HG03442 (cell line): ENCODE measurements at regions not wholly inside any gene's neighbourhood (a gene's known extent, or its start where the extent isn't known, plus 50 kb on each side); places are given as distances from the start of the nearest gene placed in this dataset.

Experiments
- ATAC-seq: cut with Tn5 transposase; IDR thresholded peaks from one replicate; pipeline ENCODE4 v1.9.1; 2021; ENCODE audit warnings: mild to moderate bottlenecking, moderate library complexity; ENCODE audit not compliant: unreplicated experiment

- ATAC-seq: no peak
Observed at GRCh38 chr3:156620901-156621300, 53.5 kb upstream of the TIPARP start.

DNA sequence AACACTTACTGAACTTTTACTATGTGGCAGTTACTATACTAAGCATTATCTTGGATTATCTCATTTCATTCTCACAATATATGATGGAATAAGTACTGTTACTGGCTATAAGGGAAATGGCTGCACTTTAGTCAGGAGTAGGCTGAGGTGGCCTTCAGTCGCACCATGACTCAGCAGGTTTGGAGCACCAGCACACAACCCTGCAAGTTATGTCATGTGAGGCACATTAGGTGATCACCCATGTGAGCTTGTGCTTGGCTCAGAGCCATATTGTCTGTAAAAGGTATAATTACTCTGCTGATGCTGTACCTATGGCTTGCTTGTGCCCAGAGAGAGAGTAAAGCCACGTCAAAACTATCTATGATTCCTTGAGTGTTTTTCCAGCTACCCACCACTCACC is 54.1 kb upstream of the TIPARP start:
- peak; percentile 58 for ATAC-seq

GRCh38 chr3:156619376-156619775 is 55.0 kb upstream of the TIPARP start:
- ATAC-seq: no peak

DNA sequence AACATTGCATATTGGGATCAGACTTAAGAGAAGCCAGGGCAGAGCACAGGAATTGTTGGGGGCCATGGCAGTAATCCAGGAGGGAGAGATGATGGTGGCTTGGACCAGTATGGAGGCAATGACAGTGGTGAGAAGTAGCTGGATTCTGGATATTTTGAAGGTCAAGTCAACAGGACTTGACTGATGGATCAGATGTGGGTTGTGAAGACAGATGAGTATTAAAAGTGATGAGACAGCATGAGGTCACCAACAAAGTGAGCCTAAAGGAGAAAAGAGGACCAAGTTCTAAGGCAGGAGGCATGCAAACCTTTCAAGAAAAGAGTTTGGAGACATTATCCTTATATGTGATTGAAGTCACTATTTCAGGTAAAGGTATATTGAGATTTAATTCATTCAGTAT is 56.6 kb upstream of the TIPARP start:
- no peak for ATAC-seq

GRCh38 chr3:156617145-156617544 is 57.2 kb upstream of the TIPARP start:
- no peak for ATAC-seq

DNA sequence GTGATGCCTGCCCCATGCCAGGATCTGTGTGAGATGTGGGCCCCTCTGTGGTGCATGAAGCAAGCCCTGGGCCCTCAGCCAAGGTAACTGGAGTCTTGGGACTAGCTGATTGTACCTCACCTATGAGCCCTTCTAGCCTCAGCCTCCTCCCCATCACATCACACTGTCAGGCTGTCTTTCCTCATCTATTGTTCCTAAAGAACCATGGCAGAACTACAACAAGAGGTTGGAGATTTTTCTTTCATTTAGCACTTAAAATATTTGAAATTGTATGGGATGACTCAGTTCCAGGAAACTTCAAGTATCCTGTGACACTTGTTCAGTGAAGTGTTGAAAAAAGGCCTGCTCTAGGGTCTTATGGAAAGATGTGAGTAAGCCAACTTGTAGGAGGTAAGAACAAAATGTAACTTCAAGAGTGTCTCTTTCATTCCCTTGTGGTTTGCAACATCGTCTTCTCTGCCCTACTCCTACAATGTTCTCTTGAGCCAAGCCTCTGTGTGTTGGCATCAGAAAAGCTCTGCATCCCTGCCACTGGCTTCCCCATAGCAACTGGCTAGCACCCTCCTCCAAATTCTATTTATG is 58.7 kb upstream of the TIPARP start:
- no peak for ATAC-seq

DNA sequence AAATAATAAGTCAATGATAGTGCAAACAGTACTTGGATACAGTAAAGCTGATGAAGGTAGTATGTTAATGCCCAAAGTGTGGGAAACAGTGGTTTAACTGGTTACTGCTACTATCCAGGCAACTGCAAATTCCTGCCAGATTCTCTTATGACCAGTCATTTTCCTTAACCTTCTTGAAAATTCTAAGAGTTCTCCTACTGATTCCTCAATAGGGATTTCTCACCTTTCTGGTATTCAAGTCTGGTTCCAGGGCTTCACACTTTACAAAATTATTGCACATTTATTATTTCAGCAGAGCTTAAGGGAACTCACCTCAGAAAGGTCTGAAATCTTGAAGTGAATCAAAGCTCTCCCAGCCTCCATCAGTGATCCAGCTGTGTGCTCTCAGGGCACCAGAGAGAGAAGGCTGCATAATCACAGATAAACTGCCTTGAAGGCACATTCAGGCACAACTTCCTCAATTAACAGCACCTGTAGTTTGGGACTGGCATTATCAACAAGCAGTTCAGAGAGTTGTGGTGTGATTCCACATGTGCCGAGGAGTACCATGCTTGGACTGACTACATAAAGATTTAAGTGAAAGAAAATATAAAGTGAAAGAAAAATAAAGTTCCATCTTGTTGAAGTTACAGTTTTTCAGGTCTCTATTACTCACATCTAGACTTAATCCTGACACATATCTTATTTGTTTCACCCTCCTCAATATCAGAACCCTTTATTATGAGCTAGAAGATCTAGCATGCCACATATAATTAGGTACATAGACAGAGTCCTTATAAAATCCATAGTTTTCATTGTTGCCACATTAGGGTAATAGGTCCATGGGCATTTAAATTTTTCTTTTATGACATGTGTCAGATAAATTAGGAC is 59.5 kb upstream of the TIPARP start:
- peak; percentile 40 for ATAC-seq

DNA sequence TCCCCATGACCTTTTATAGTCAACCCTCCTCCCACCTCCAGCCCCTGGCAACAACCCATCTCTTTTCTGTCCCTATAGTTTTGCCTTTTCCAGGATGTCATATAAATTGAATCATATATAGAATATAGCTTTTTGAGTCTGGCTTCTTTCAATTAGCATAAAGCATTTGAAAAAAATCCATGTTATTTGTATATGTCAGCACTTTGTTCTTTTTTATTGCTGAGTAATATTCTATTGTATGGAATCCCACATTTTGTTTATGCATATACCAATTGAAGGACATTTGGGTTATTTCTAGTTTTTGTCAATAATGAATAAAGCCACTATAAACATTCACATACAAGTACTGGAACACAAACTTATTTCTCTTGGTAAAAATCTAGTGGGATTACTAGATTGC is 58.0 kb upstream of the SSR3 start:
- ATAC-seq: no peak

- ATAC-seq: no peak
Observed at GRCh38 chr3:156611870-156612494, 57.1 kb upstream of the SSR3 start.

DNA sequence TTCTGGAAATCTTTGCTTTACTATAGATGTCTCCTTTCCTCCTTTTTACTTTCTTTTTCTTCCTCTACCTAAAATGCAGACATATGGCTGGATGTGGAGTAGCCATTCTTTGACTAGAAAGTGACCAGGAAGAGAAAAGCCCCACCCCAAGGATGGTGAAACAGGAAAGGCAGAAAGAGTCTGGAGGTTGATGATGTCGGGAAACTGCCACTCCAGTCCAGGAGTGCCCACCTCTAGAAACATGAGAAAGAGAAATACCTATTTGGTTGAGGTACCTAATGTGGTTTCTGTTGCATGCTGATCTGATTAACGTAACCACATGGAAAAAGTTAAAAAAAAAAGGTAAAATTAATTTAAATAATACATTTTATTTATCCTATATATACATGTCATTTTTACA is 55.2 kb upstream of the SSR3 start:
- ATAC-seq: no peak

DNA sequence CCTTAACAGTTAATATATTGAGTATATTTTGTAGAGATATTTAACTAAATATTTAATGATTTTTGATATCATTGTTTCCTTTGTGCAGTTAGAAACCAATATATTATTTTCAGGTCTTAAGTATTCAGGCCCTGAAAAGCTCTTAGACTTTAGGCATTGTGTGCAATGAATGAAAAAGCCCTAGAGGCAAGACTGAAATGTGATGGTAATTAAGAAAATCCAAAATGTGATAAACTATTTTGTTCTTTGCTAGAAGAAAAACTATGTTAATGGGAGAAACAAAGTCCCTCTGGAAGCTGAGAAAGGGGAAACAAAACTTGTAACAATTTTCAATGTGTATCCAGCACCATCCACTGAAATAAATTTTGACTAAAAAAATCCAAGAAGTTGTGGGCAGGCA is 54.6 kb upstream of the SSR3 start:
- no peak for ATAC-seq

DNA sequence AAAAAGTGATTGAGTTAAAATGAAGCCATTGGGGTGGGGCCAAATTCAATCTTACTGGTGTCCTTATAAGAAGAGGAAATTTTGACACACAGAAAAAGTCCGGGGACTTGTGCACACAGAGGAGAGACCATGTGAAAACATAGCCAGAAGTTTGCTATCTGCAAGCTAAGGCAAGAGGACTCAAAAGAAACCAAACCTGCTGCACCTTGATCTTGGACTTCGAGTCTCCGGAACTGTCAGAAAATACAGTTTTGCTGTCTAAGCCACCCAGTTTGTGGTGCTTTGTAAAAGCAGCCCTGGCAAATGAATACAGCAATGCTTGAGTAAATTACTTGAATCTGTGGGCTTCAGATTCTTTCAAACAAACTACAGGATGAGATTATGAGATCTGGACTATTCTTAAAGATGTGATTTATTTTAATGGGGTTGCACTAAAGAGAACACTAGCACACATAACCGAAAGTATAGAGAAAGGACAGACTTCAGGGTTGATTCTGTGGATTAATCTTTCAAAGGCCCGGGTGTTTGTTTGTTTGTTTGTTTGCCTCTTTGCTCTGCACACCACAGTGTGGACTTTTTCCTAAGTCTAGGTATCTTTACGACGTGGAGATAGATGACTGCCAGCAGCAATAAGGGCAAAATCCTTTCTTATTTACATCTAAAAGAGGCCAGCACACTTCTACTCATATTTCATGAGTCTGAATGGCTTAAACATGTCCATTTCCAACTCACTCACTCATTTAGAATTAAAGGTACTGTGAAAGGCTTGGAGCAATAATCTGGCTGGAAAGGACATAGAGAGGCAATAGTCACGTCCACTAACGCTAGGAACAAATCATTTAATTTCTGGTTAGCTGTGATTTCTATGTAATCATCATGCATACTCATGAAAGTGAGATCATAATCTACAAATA is 53.9 kb upstream of the SSR3 start:
- ATAC-seq: no peak

- ATAC-seq: peak; percentile 53
Observed at GRCh38 chr3:156606729-156607128, 51.8 kb upstream of the SSR3 start.

- no peak for ATAC-seq
Observed at GRCh38 chr3:156605686-156606605, 51.0 kb upstream of the SSR3 start.

DNA sequence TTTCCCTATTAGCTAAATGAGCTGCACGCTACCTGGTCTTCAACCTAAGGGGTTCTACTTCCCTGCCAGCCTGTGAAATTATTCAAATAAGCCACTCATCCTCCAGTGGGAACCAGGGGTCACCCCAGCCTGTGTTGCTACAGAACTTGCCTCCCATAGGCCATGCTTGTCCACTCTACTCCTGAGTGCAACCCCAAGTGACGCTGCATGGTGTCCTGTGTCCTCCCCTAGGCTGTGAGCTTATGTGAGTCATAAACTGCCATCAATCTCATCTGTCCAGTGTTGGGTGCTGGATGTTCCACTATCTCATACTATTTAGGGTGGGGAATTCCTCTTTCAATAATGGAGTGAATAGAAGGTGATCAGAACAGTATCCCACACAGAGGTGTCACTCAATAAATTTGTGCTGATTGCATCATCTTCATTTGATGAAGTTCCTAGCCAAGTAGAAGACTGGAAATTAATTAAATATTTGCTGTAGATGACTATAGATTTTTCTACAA is 49.8 kb upstream of the SSR3 start:
- ATAC-seq: no peak
